GM18499 (cell line): ENCODE measurements at regions not wholly inside any gene's neighbourhood (a gene's known extent, or its start where the extent isn't known, plus 50 kb on each side); places are given as distances from the start of the nearest gene placed in this dataset.
"Not testable (repeated sequence)": the region's sequence is repeated elsewhere in the genome, so short reads cannot be mapped to it uniquely, and the experiment has no call there.

Experiments
- ATAC-seq: cut with Tn5 transposase; IDR thresholded peaks from one replicate; pipeline ENCODE4 v1.9.1; 2021; ENCODE audit warnings: moderate number of reproducible peaks; ENCODE audit not compliant: insufficient read depth, unreplicated experiment

GRCh38 chr10:4260483-4261124 is 475.6 kb upstream of the KLF6 start:
- no peak for ATAC-seq

- no peak for ATAC-seq
Measured at GRCh38 chr10:4257939-4258465, 473.0 kb upstream of the KLF6 start.

GRCh38 chr10:4256971-4257370 is 472.0 kb upstream of the KLF6 start:
- ATAC-seq: no peak

- no peak for ATAC-seq
Measured at GRCh38 chr10:4255751-4256150, 470.7 kb upstream of the KLF6 start.

- no peak for ATAC-seq
Measured at GRCh38 chr10:4254101-4254994, 469.3 kb upstream of the KLF6 start.

GRCh38 chr10:4252701-4253100 is 467.7 kb upstream of the KLF6 start:
- ATAC-seq: no peak

GRCh38 chr10:4250587-4250887 is 465.5 kb upstream of the KLF6 start:
- ATAC-seq: peak; percentile 96

GRCh38 chr10:4249841-4250586 is 465.0 kb upstream of the KLF6 start:
- ATAC-seq: no peak

- ATAC-seq: no peak
Measured at GRCh38 chr10:4247379-4247778, 462.4 kb upstream of the KLF6 start.

- ATAC-seq: no peak
Measured at GRCh38 chr10:4246881-4247358, 461.9 kb upstream of the KLF6 start.

GRCh38 chr10:4243651-4244050 is 458.6 kb upstream of the KLF6 start:
- ATAC-seq: no peak

- no peak for ATAC-seq
Measured at GRCh38 chr10:4243169-4243568, 458.2 kb upstream of the KLF6 start.

GRCh38 chr10:4242561-4243035 is 457.6 kb upstream of the KLF6 start:
- ATAC-seq: no peak

GRCh38 chr10:4241724-4242345 is 456.8 kb upstream of the KLF6 start:
- no peak for ATAC-seq

- no peak for ATAC-seq
Measured at GRCh38 chr10:4240608-4241197, 455.7 kb upstream of the KLF6 start.

- no peak for ATAC-seq
Measured at GRCh38 chr10:4239186-4239585, 454.2 kb upstream of the KLF6 start.

GRCh38 chr10:4236905-4237304 is 451.9 kb upstream of the KLF6 start:
- ATAC-seq: not testable (repeated sequence)

- no peak for ATAC-seq
Measured at GRCh38 chr10:4234661-4235060, 449.7 kb upstream of the KLF6 start.

- ATAC-seq: no peak
Measured at GRCh38 chr10:4231439-4231838, 446.4 kb upstream of the KLF6 start.

- no peak for ATAC-seq
Measured at GRCh38 chr10:4230036-4230435, 445.0 kb upstream of the KLF6 start.
